Transverse colon (tissue), 4 donors: ENCODE measurements at regions not wholly inside any gene's neighbourhood (a gene's known extent, or its start where the extent isn't known, plus 50 kb on each side); places are given as distances from the start of the nearest gene placed in this dataset.

Experiments
- DNase-seq: peaks from one replicate; pipeline ENCODE4 v3.0.0-alpha.2; 2019
- H3K27ac ChIP-seq, 4 donors: fragments of 200-600 bp; sonication (generic); 2 replicates each; pipeline ENCODE4 v1.5.1; 2016 to 2018; ENCODE audit warnings: inconsistent platforms in 4 of 4
- H3K27me3 ChIP-seq: fragments of 200-600 bp; sonication (generic); 2 replicates; pipeline ENCODE4 v1.5.1; 2017; ENCODE audit warnings: inconsistent platforms
- H3K36me3 ChIP-seq, 4 donors: fragments of 200-600 bp; sonication (generic); 2 replicates each; pipeline ENCODE4 v1.5.1; 2017 to 2019; ENCODE audit warnings: inconsistent platforms in 4 of 4
- H3K4me1 ChIP-seq, 4 donors: fragments of 200-600 bp; sonication (generic); 2 replicates each; pipeline ENCODE4 v1.5.1; 2017 to 2020; ENCODE audit warnings: inconsistent platforms in 4 of 4
- H3K4me3 ChIP-seq, 4 donors: fragments of 200-600 bp; sonication (generic); 1 replicate in 1 of 4; 2 replicates in 3 of 4; pipeline versions ENCODE4 v1.5.1 to v1.6.1; 2017 to 2019; ENCODE audit warnings: inconsistent platforms in 4 of 4
- H3K9me3 ChIP-seq, 2 donors: fragments of 200-600 bp; sonication (generic); 2 replicates each; pipeline ENCODE4 v1.5.1; 2017 to 2019; ENCODE audit warnings: inconsistent platforms in 2 of 2
- EP300 ChIP-seq: sonication (generic); formaldehyde crosslinking; IDR thresholded peaks from one replicate; pipeline ENCODE4 v1.6.1; 2017; ENCODE audit warnings: antibody characterized with exemption, low read depth
- POLR2A ChIP-seq: fragments of 450-650 bp; IDR thresholded peaks from one replicate; pipeline ENCODE4 v1.6.1; 2016; ENCODE audit warnings: antibody characterized with exemption, mild to moderate bottlenecking, moderate library complexity
- POLR2AphosphoS5 ChIP-seq, 3 donors: sonication (generic); formaldehyde crosslinking; IDR thresholded peaks; one replicate each; pipeline ENCODE4 v1.6.1; 2016; ENCODE audit warnings: antibody characterized with exemption in 3 of 3
- WGBS, 2 donors: methylation state at CpG; one replicate each; pipeline ENCODE4 v1.1.5; 2018; ENCODE audit warnings: low coverage in 1 of 2; 5-methylcytosine and 5-hydroxymethylcytosine counted together
- in situ Hi-C, 4 donors: fragments of 200-750 bp; cut with MboI; loops; one replicate each; pipeline versions ENCODE4 v1.15.0 to v1.15.1; 2017; ENCODE audit warnings: low sequenced_read_pairs in 3 of 4, low pct_ligation_motif_present in 1 of 4, low pct_unique_long_range_greater_than_20kb in 1 of 4
- intact Hi-C: fragments of 100-400 bp; cut with DNase I; formaldehyde crosslinking; loops from one replicate; pipeline ENCODE4 v1.15.1; 2023; ENCODE audit warnings: low total_unique reads
- TF ChIP-seq, protein P1 (sequence below), 5 experiments: fragments of 200-600 bp in 3 of 5; fragments of 450-650 bp in 2 of 5; sonication (generic) in 3 of 5; IDR thresholded peaks; 1 replicate in 2 of 5; 2 replicates in 3 of 5; pipeline ENCODE4 v1.5.1; 2016 to 2017; ENCODE audit warnings: antibody characterized with exemption in 5 of 5, inconsistent platforms in 3 of 5, mild to moderate bottlenecking in 2 of 5, moderate library complexity in 1 of 5

GRCh38 chr6:76703786-76704185, 631.3 kb upstream of the IMPG1 start:
- no peaks in the 10 kb centered on the region for H3K9me3 ChIP-seq
- H3K27ac ChIP-seq, result no peak overlapping the region
- intact Hi-C loops, result no loop called here
- TF ChIP-seq POLR2AphosphoS5 (IDR thresholded peaks at IDR 0.05), result no peak
- TF ChIP-seq EP300, result no peak
- TF ChIP-seq POLR2A, result no peak
- TF ChIP-seq, protein P1, sequence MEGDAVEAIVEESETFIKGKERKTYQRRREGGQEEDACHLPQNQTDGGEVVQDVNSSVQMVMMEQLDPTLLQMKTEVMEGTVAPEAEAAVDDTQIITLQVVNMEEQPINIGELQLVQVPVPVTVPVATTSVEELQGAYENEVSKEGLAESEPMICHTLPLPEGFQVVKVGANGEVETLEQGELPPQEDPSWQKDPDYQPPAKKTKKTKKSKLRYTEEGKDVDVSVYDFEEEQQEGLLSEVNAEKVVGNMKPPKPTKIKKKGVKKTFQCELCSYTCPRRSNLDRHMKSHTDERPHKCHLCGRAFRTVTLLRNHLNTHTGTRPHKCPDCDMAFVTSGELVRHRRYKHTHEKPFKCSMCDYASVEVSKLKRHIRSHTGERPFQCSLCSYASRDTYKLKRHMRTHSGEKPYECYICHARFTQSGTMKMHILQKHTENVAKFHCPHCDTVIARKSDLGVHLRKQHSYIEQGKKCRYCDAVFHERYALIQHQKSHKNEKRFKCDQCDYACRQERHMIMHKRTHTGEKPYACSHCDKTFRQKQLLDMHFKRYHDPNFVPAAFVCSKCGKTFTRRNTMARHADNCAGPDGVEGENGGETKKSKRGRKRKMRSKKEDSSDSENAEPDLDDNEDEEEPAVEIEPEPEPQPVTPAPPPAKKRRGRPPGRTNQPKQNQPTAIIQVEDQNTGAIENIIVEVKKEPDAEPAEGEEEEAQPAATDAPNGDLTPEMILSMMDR (IDR thresholded peaks at IDR 0.05), result no peak
- no peaks in the 10 kb centered on the region for H3K4me1 ChIP-seq
- H3K4me3 ChIP-seq, result no peak overlapping the region
- DNase-seq, result no peak
- no peaks in the 10 kb centered on the region for H3K36me3 ChIP-seq
- in situ Hi-C loops, result no loop called here
- no peaks in the 10 kb centered on the region for H3K27me3 ChIP-seq
- 93% methylated on average over 1 of the region's 1 CpG; no CpG with 5 or more reads in 1 of the 2 donors for WGBS, 2 donors

GRCh38 chr6:76703285-76703684, 630.8 kb upstream of the IMPG1 start:
- H3K36me3 ChIP-seq, result no peaks in the 10 kb centered on the region
- 81 to 100% methylated on average over 2 of the region's 2 CpGs for WGBS, 2 donors
- in situ Hi-C loops (no loop called here), intact Hi-C loops (no loop called here)
- no peaks in the 10 kb centered on the region for H3K4me1 ChIP-seq
- H3K9me3 ChIP-seq, result no peaks in the 10 kb centered on the region
- no peaks in the 10 kb centered on the region for H3K27me3 ChIP-seq
- H3K27ac ChIP-seq, result no peak overlapping the region
- TF ChIP-seq, protein P1 (IDR thresholded peaks at IDR 0.05), result no peak
- TF ChIP-seq POLR2A (no peak), POLR2AphosphoS5 (IDR thresholded peaks at IDR 0.05) (no peak), EP300 (no peak)
- no peak overlapping the region for H3K4me3 ChIP-seq
- DNase-seq, result no peak

DNA sequence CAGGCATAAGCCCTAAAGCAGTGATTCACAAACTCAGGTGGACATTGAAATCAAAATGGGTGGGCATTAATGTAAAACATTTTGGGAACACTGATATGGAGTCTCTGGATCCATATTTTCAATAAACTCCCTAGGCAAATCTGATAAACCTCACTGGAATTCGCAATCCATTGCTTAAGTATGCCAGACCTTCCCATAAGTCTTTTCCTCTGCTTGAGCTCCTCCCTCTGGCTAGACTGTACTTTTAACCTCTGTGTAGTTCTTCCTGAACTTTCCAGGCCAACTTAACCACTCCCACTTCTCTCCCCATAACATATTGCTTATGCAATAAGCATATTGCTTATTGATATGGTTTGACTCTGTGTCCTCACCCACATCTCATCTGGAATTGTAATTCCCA, 629.7 kb upstream of the IMPG1 start:
- Histone ChIP-seq H3K4me3 (no peak overlapping the region), H3K9me3 (no peaks in the 10 kb centered on the region), H3K27ac (no peak overlapping the region), H3K36me3 (no peaks in the 10 kb centered on the region), H3K27me3 (no peaks in the 10 kb centered on the region), H3K4me1 (no peaks in the 10 kb centered on the region)
- in situ Hi-C loops (no loop called here), intact Hi-C loops (no loop called here)
- no peak for DNase-seq
- TF ChIP-seq, protein P1 (IDR thresholded peaks at IDR 0.05), result no peak
- no peak for TF ChIP-seq POLR2A
- no peak for TF ChIP-seq EP300
- no peak for TF ChIP-seq POLR2AphosphoS5 (IDR thresholded peaks at IDR 0.05)
- WGBS, 2 donors, result 57 to 60% methylated on average over 1 of the region's 1 CpG

DNA sequence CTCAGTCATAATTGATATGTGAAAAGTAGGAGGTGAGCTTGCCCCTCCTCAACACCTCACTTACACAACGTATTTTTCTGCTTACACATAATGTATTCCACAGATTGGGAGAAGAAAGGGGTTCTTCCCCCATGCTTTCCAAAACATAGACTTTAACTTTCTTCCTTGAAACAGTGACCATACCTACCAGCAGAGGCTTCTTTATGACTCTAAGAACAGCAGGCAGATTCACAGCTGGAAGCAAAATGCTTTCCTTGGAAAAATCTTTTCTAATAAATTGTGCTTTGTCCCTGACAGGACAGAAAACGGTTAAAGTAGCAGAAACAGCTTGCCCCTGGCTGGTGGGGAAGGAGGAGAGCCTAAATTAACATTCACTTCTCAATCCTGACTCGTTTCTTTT, 629.1 kb upstream of the IMPG1 start:
- WGBS, 2 donors, result 46% methylated on average over 3 of the region's 3 CpGs
- H3K27me3 ChIP-seq, result no peaks in the 10 kb centered on the region
- in situ Hi-C loops (no loop called here), intact Hi-C loops (no loop called here)
- no peak overlapping the region for H3K27ac ChIP-seq
- no peaks in the 10 kb centered on the region for H3K4me1 ChIP-seq
- H3K9me3 ChIP-seq, result no peaks in the 10 kb centered on the region
- TF ChIP-seq POLR2A (no peak), POLR2AphosphoS5 (IDR thresholded peaks at IDR 0.05) (no peak), EP300 (no peak)
- TF ChIP-seq, protein P1 (IDR thresholded peaks at IDR 0.05), result no peak
- DNase-seq, result no peak
- no peak overlapping the region for H3K4me3 ChIP-seq
- H3K36me3 ChIP-seq, result no peaks in the 10 kb centered on the region
